Transverse colon (tissue), 3 donors: ENCODE measurements at regions not wholly inside any gene's neighbourhood (a gene's known extent, or its start where the extent isn't known, plus 50 kb on each side); places are given as distances from the start of the nearest gene placed in this dataset.

Source experiments
- CTCF ChIP-seq, 5 experiments: fragments of 200-600 bp in 3 of 5; fragments of 450-650 bp in 2 of 5; sonication (generic) in 3 of 5; IDR thresholded peaks; 1 replicate in 2 of 5; 2 replicates in 3 of 5; pipeline ENCODE4 v1.5.1; 2016 to 2017; ENCODE audit warnings: antibody characterized with exemption in 5 of 5, inconsistent platforms in 3 of 5, mild to moderate bottlenecking in 2 of 5, moderate library complexity in 1 of 5
- EP300 ChIP-seq: sonication (generic); formaldehyde crosslinking; IDR thresholded peaks from one replicate; pipeline ENCODE4 v1.6.1; 2017; ENCODE audit warnings: antibody characterized with exemption, low read depth
- POLR2A ChIP-seq: fragments of 450-650 bp; IDR thresholded peaks from one replicate; pipeline ENCODE4 v1.6.1; 2016; ENCODE audit warnings: antibody characterized with exemption, mild to moderate bottlenecking, moderate library complexity

- TF ChIP-seq CTCF (IDR thresholded peaks at IDR 0.05), result no peak
- TF ChIP-seq POLR2A, result no peak
- no peak for TF ChIP-seq EP300
Measured at GRCh38 chr5:18052569-18052968, 418.3 kb downstream of the TAF11L14 start.
